ENCODE measurements at regions not wholly inside any gene's neighbourhood (a gene's known extent, or its start where the extent isn't known, plus 50 kb on each side); places are given as distances from the start of the nearest gene placed in this dataset.

- 36% methylated on average over 18 of the region's 18 CpGs for WGBS (ENCODE audit: insufficient coverage, insufficient replicate concordance, low lambda C conversion rate, missing lambda C conversion rate)
- Histone ChIP-seq H3K27me3 (replicated peaks in 1 of 2; ENCODE audit: control insufficient read depth in 2 of 2, insufficient read depth in 2 of 2, low read length in 1 of 2) (0 out of 4 replicates have a peak, but pooled peaks cover 0 to 2% of the 10 kb centered on the region in 2 experiments), H3K4me1 (ENCODE audit: control insufficient read depth, insufficient read depth, low read length) (no peaks in the 10 kb centered on the region), H4K20me1 (ENCODE audit: control insufficient read depth, insufficient read depth) (no peaks in the 10 kb centered on the region), H3K79me2 (ENCODE audit: control insufficient read depth, insufficient read depth, low read length) (no peaks in the 10 kb centered on the region), H3K27ac (ENCODE audit: control insufficient read depth, insufficient read depth) (no peak overlapping the region), H2AFZ (ENCODE audit: control insufficient read depth, low read depth, low read length) (no peak overlapping the region), H3K9me3 (replicated peaks; ENCODE audit: control insufficient read depth, insufficient read depth, low read length) (no peaks in the 10 kb centered on the region), H3K9ac (ENCODE audit: control insufficient read depth, insufficient read depth, low read length) (no peak overlapping the region), H3K36me3 (ENCODE audit: control insufficient read depth in 2 of 2, insufficient read depth in 2 of 2, low read length in 1 of 2) (no peaks in the 10 kb centered on the region), H3K4me3 (no peak overlapping the region), H3K4me2 (ENCODE audit: control insufficient read depth, insufficient read depth) (no peak overlapping the region)
- intact Hi-C loops (cut with micrococcal nuclease; ENCODE audit: unreplicated experiment), result loop anchor here (10.0 kb wide), 1 partner anchor 216 kb away; no protein-coding TSS in a partner anchor
- SMC1A ChIA-PET (ENCODE audit: uncharacterized antibody, unreplicated experiment), result no interaction called here
- ATAC-seq (no peak), DNase-seq (ENCODE audit: low read depth, low spot score) (no peak), FAIRE-seq (no peak)
- CTCF ChIA-PET, result interaction anchor here (1.4 to 2.6 kb wide), 2 partner anchors 9 to 213 kb away, joined by 4 to 8 read pairs; no protein-coding TSS in a partner anchor
- TF ChIP-seq NBN (IDR thresholded peaks at IDR 0.05) (no peak), BRCA1 (IDR thresholded peaks at IDR 0.05; ENCODE audit: low read depth, low read length) (no peak), SMC3 (IDR thresholded peaks at IDR 0.05; ENCODE audit: borderline replicate concordance, low read length) (no peak)
- in situ Hi-C loops (cut with MboI), result no loop called here
- RAD21 ChIA-PET (ENCODE audit: unreplicated experiment), result no interaction called here
- POLR2A ChIA-PET, result no interaction called here
- BruUV-seq (replicated peaks), result no TSS peak
Observed at GRCh38 chr3:13238687-13239466, 165.6 kb upstream of the IQSEC1 start.

- Histone ChIP-seq H4K20me1 (ENCODE audit: control insufficient read depth, insufficient read depth) (no peaks in the 10 kb centered on the region), H3K9me3 (replicated peaks; ENCODE audit: control insufficient read depth, insufficient read depth, low read length) (no peaks in the 10 kb centered on the region), H3K4me2 (ENCODE audit: control insufficient read depth, insufficient read depth) (no peak overlapping the region), H3K27ac (ENCODE audit: control insufficient read depth, insufficient read depth) (no peak overlapping the region), H3K9ac (ENCODE audit: control insufficient read depth, insufficient read depth, low read length) (no peak overlapping the region), H3K79me2 (ENCODE audit: control insufficient read depth, insufficient read depth, low read length) (no peaks in the 10 kb centered on the region), H3K36me3 (ENCODE audit: control insufficient read depth in 2 of 2, insufficient read depth in 2 of 2, low read length in 1 of 2) (no peaks in the 10 kb centered on the region), H3K4me1 (ENCODE audit: control insufficient read depth, insufficient read depth, low read length) (no peaks in the 10 kb centered on the region; the same call in 1 of the 2 replicates), H3K4me3 (no peak overlapping the region), H2AFZ (ENCODE audit: control insufficient read depth, low read depth, low read length) (no peak overlapping the region), H3K27me3 (replicated peaks in 1 of 2; ENCODE audit: control insufficient read depth in 2 of 2, insufficient read depth in 2 of 2, low read length in 1 of 2) (0 out of 4 replicates have a peak, but pooled peaks cover 0 to 2% of the 10 kb centered on the region in 2 experiments)
- ATAC-seq (no peak), DNase-seq (ENCODE audit: low read depth, low spot score) (no peak), FAIRE-seq (no peak)
- ChIA-PET RAD21 (ENCODE audit: unreplicated experiment) (no interaction called here), CTCF (interaction anchor here (1.4 to 2.6 kb wide), 2 partner anchors 8 to 214 kb away, joined by 4 to 8 read pairs; no protein-coding TSS in a partner anchor), SMC1A (ENCODE audit: uncharacterized antibody, unreplicated experiment) (interaction anchor here (0.6 kb wide), 1 partner anchor 459 kb away, joined by 3 read pairs; no protein-coding TSS in a partner anchor), POLR2A (no interaction called here)
- intact Hi-C loops (cut with micrococcal nuclease; ENCODE audit: unreplicated experiment), result loop anchor here (10.0 kb wide), 1 partner anchor 217 kb away; no protein-coding TSS in a partner anchor
- WGBS (ENCODE audit: insufficient coverage, insufficient replicate concordance, low lambda C conversion rate, missing lambda C conversion rate), result 37% methylated on average over 18 of the region's 18 CpGs
- TF ChIP-seq POU2F2 (IDR thresholded peaks at IDR 0.05; ENCODE audit: borderline replicate concordance, low read depth, low read length), result no peak
- TF ChIP-seq IRF3 (IDR thresholded peaks at IDR 0.05), result no peak
- no peak for TF ChIP-seq CUX1 (IDR thresholded peaks at IDR 0.05; ENCODE audit: insufficient replicate concordance, low read depth, low read length)
- BruUV-seq (replicated peaks), result no TSS peak
- in situ Hi-C loops (cut with MboI), result no loop called here
Observed at GRCh38 chr3:13237776-13238490, 164.7 kb upstream of the IQSEC1 start.
